IMR-90 (cell line): ENCODE measurements at regions not wholly inside any gene's neighbourhood (a gene's known extent, or its start where the extent isn't known, plus 50 kb on each side); places are given as distances from the start of the nearest gene placed in this dataset.

Source experiments
- ATAC-seq: fragments of 200-7000 bp; cut with Tn5 transposase; 2 replicates; pipeline ENCODE4 v1.9.1; 2020; ENCODE audit warnings: low read depth, mild to moderate bottlenecking, moderate library complexity
- BruUV-seq: library from RNA; stranded (reverse); fragments of 400-500 nt; replicated peaks from 2 replicates; lab custom pipeline; 2021; lab: Mats Ljungman, UMichigan
- CTCF ChIA-PET: fragments of 300-600 bp; formaldehyde crosslinking; extraction: SDS; loops from one replicate; lab custom pipeline; 2021; ENCODE audit warnings: antibody characterized with exemption; lab: Yijun Ruan, JAX
- POLR2A ChIA-PET: fragments of 300-600 bp; sonication (Branson Sonifier 250); formaldehyde crosslinking; loops from one replicate; lab custom pipeline; 2022; ENCODE audit warnings: antibody characterized with exemption; ENCODE audit not compliant: unreplicated experiment; lab: Charles Lee
- DNase-seq: peaks from one replicate; pipeline ENCODE4 v3.0.0; 2013
- H2AFZ ChIP-seq: replicated peaks from 2 replicates; pipeline ENCODE3; 2013; ENCODE audit warnings: low read length, mild to moderate bottlenecking; ENCODE audit not compliant: poor library complexity
- H2AK5ac ChIP-seq: 2 replicates; pipeline ENCODE4 v1.6.1; 2013; ENCODE audit warnings: low read depth, low read length, inconsistent platforms
- H2AK9ac ChIP-seq: replicated peaks from 2 replicates; pipeline ENCODE3; 2013; ENCODE audit warnings: mild to moderate bottlenecking, low read depth, low read length, moderate library complexity; ENCODE audit not compliant: poor library complexity
- H2BK120ac ChIP-seq: 2 replicates; pipeline ENCODE4 v1.6.1; 2013; ENCODE audit warnings: low read depth, low read length, inconsistent platforms
- H2BK15ac ChIP-seq: 3 replicates; pipeline ENCODE4 v1.6.1; 2013; ENCODE audit warnings: low read depth, low read length, inconsistent platforms
- H2BK20ac ChIP-seq: 2 replicates; pipeline ENCODE4 v1.6.1; 2013; ENCODE audit warnings: low read depth, mild to moderate bottlenecking, inconsistent platforms, low read length, moderate library complexity
- H2BK5ac ChIP-seq: 2 replicates; pipeline ENCODE4 v1.6.1; 2013; ENCODE audit warnings: mild to moderate bottlenecking, low read depth, low read length, inconsistent platforms; ENCODE audit not compliant: poor library complexity, severe bottlenecking
- H3K14ac ChIP-seq: replicated peaks from 2 replicates; pipeline ENCODE4 v1.6.1; 2013; ENCODE audit warnings: low read depth, low read length, inconsistent platforms
- H3K18ac ChIP-seq: 2 replicates; pipeline ENCODE4 v1.6.1; 2013; ENCODE audit warnings: low read depth, low read length, control low read depth
- H3K23ac ChIP-seq: 2 replicates; pipeline ENCODE4 v1.6.1; 2013; ENCODE audit warnings: low read depth, low read length, inconsistent platforms
- H3K27ac ChIP-seq: 2 replicates; pipeline ENCODE4 v1.5.1; 2013; ENCODE audit warnings: mild to moderate bottlenecking, control low read depth, low read length; ENCODE audit not compliant: insufficient read depth
- H3K27me3 ChIP-seq: 2 replicates; pipeline ENCODE4 v1.6.1; 2013; ENCODE audit warnings: low read length; ENCODE audit not compliant: control insufficient read depth, insufficient read depth
- H3K36me3 ChIP-seq: 2 replicates; pipeline ENCODE4 v1.6.1; 2013; ENCODE audit warnings: low read length, mixed read lengths; ENCODE audit not compliant: control insufficient read depth, insufficient read depth
- H3K4ac ChIP-seq: 2 replicates; pipeline ENCODE4 v1.6.1; 2013; ENCODE audit warnings: low read depth, low read length, inconsistent platforms
- H3K4me1 ChIP-seq: 2 replicates; pipeline ENCODE4 v1.6.1; 2013; ENCODE audit warnings: low read length, mixed read lengths; ENCODE audit not compliant: control insufficient read depth, insufficient read depth
- H3K4me2 ChIP-seq: 2 replicates; pipeline ENCODE4 v1.6.1; 2013; ENCODE audit warnings: low read depth, mild to moderate bottlenecking, control low read depth, low read length, moderate library complexity
- H3K4me3 ChIP-seq: 2 replicates; pipeline ENCODE4 v1.5.1; 2013; ENCODE audit warnings: low read depth, mild to moderate bottlenecking, control low read depth, low read length, moderate library complexity; ENCODE audit not compliant: insufficient read depth
- H3K56ac ChIP-seq: 2 replicates; pipeline ENCODE4 v1.6.1; 2013; ENCODE audit warnings: low read length, inconsistent platforms; ENCODE audit not compliant: insufficient read depth; ENCODE audit errors: extremely low read depth
- H3K79me1 ChIP-seq, 2 experiments: 2 replicates each; pipeline ENCODE4 v1.6.1; 2013; ENCODE audit warnings: low read length in 2 of 2, inconsistent platforms in 1 of 2, low read depth in 1 of 2
- H3K9ac ChIP-seq: 2 replicates; pipeline ENCODE4 v1.6.1; 2013; ENCODE audit warnings: low read depth, low read length, control low read depth
- H3K9me1 ChIP-seq: 2 replicates; pipeline ENCODE4 v1.6.1; 2013; ENCODE audit warnings: low read length, inconsistent platforms; ENCODE audit not compliant: insufficient read depth
- H3K9me3 ChIP-seq: 2 replicates; pipeline ENCODE4 v1.6.1; 2013; ENCODE audit warnings: low read length; ENCODE audit not compliant: control insufficient read depth, insufficient read depth
- H4K20me1 ChIP-seq: 2 replicates; pipeline ENCODE4 v1.6.1; 2013; ENCODE audit warnings: low read length, inconsistent platforms; ENCODE audit not compliant: insufficient read depth
- H4K5ac ChIP-seq: 2 replicates; pipeline ENCODE4 v1.6.1; 2013; ENCODE audit warnings: mild to moderate bottlenecking, low read depth, low read length, control low read depth
- H4K8ac ChIP-seq, 2 experiments: 2 replicates each; pipeline ENCODE4 v1.6.1; 2013; ENCODE audit warnings: low read depth in 2 of 2, low read length in 2 of 2, control low read depth in 1 of 2, inconsistent platforms in 1 of 2
- H4K91ac ChIP-seq: 2 replicates; pipeline ENCODE4 v1.6.1; 2013; ENCODE audit warnings: low read depth, low read length, inconsistent platforms; ENCODE audit not compliant: insufficient read depth
- BHLHE40 ChIP-seq: fragments of 150-350 bp; IDR thresholded peaks from 2 replicates; pipeline ENCODE4 v1.6.1; 2016; ENCODE audit warnings: mild to moderate bottlenecking, low read depth, low read length
- CHD1 ChIP-seq: IDR thresholded peaks from 2 replicates; pipeline ENCODE4 v1.6.1; 2012; ENCODE audit warnings: low read depth, low read length, improper control_type of control experiment
- FOS ChIP-seq: fragments of 150-350 bp; IDR thresholded peaks from 2 replicates; pipeline ENCODE4 v1.6.1; 2016; ENCODE audit warnings: low read depth, low read length
- MAZ ChIP-seq: IDR thresholded peaks from 2 replicates; pipeline ENCODE4 v1.6.1; 2012; ENCODE audit warnings: low read depth, mild to moderate bottlenecking, low read length, improper control_type of control experiment, moderate library complexity, borderline replicate concordance
- MXI1 ChIP-seq: IDR thresholded peaks from 2 replicates; pipeline ENCODE4 v1.6.1; 2012; ENCODE audit warnings: low read depth, mild to moderate bottlenecking, low read length, moderate library complexity, borderline replicate concordance
- RCOR1 ChIP-seq: IDR thresholded peaks from 2 replicates; pipeline ENCODE4 v1.6.1; 2012; ENCODE audit warnings: mild to moderate bottlenecking, low read length, improper control_type of control experiment; ENCODE audit not compliant: insufficient replicate concordance
- WGBS, 2 experiments: methylation state at CpG; one replicate each; pipeline versions ENCODE4 v1.1.5 to v1.1.7; 2013; ENCODE audit warnings: missing lambda C conversion rate in 2 of 2; ENCODE audit not compliant: insufficient read length in 1 of 2; ENCODE audit errors: extremely low coverage in 2 of 2; 5-methylcytosine and 5-hydroxymethylcytosine counted together
- dilution Hi-C: fragments of 300-500 bp; cut with HindIII; formaldehyde crosslinking; loops from one replicate; pipeline ENCODE4 v1.14.3; 2018; ENCODE audit warnings: low sequenced_read_pairs; ENCODE audit not compliant: unreplicated experiment
- in situ Hi-C: fragments of 300-500 bp; cut with MboI; formaldehyde crosslinking; loops from 3 replicates; pipeline ENCODE4 v1.14.3; 2019; ENCODE audit warnings: low sequenced_read_pairs, inconsistent platforms, mixed read lengths
- intact Hi-C: fragments of 100-400 bp; cut with micrococcal nuclease; formaldehyde crosslinking; loops from 2 replicates; pipeline ENCODE4 v1.10.0; 2022
- TF ChIP-seq, protein P1 (sequence below): fragments of 150-350 bp; IDR thresholded peaks from 2 replicates; pipeline ENCODE4 v1.6.1; 2017; ENCODE audit warnings: mild to moderate bottlenecking, antibody characterized with exemption, low read length, low read depth

GRCh38 chr3:70776081-70776480 lies 463.6 kb upstream of the MDFIC2 start:
- no peak overlapping the region for H3K27ac ChIP-seq
- H3K4me3 ChIP-seq: no peak overlapping the region
- H3K9me3 ChIP-seq: no peaks in the 10 kb centered on the region
- H3K4me2 ChIP-seq: no peak overlapping the region
- dilution Hi-C loops (no loop called here), in situ Hi-C loops (no loop called here), intact Hi-C loops (no loop called here)
- H2BK120ac ChIP-seq: no peak overlapping the region
- H2AK9ac ChIP-seq: no peak overlapping the region
- no TSS peak for BruUV-seq
- H3K14ac ChIP-seq: no peak overlapping the region
- ChIA-PET CTCF (no interaction called here), POLR2A (no interaction called here)
- no peak overlapping the region for H2BK15ac ChIP-seq
- WGBS, 2 experiments: no CpG with 5 or more reads among the region's 2 CpGs
- H3K9me1 ChIP-seq: no peaks in the 10 kb centered on the region
- H4K20me1 ChIP-seq: no peaks in the 10 kb centered on the region
- H3K27me3 ChIP-seq: no peaks in the 10 kb centered on the region
- no peak overlapping the region for H4K91ac ChIP-seq
- no peak overlapping the region for H2BK5ac ChIP-seq
- TF ChIP-seq FOS: no peak
- TF ChIP-seq RCOR1: no peak
- TF ChIP-seq MAZ: no peak
- TF ChIP-seq, protein P1, sequence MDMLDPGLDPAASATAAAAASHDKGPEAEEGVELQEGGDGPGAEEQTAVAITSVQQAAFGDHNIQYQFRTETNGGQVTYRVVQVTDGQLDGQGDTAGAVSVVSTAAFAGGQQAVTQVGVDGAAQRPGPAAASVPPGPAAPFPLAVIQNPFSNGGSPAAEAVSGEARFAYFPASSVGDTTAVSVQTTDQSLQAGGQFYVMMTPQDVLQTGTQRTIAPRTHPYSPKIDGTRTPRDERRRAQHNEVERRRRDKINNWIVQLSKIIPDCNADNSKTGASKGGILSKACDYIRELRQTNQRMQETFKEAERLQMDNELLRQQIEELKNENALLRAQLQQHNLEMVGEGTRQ: no peak
- TF ChIP-seq CHD1: no peak
- TF ChIP-seq BHLHE40: no peak
- TF ChIP-seq MXI1: no peak
- H4K8ac ChIP-seq: no peak overlapping the region
- ATAC-seq: no peak
- H3K9ac ChIP-seq: no peak overlapping the region
- no peaks in the 10 kb centered on the region for H3K36me3 ChIP-seq
- no peak overlapping the region for H2AK5ac ChIP-seq
- DNase-seq: no peak
- H3K18ac ChIP-seq: no peak overlapping the region
- no peak overlapping the region for H3K23ac ChIP-seq
- H3K4me1 ChIP-seq: peaks cover 2% of the 10 kb centered on the region; the same call in 1 of the 2 replicates
- no peak overlapping the region for H3K4ac ChIP-seq
- no peak overlapping the region for H4K5ac ChIP-seq
- H3K79me1 ChIP-seq: no peaks in the 10 kb centered on the region
- H3K56ac ChIP-seq: no peak overlapping the region
- no peak overlapping the region for H2BK20ac ChIP-seq
- H2AFZ ChIP-seq: no peak overlapping the region
